ENCODE measurements at regions not wholly inside any gene's neighbourhood (a gene's known extent, or its start where the extent isn't known, plus 50 kb on each side); places are given as distances from the start of the nearest gene placed in this dataset.

- no peak for TF ChIP-seq CTCF (IDR thresholded peaks at IDR 0.05)
- TF ChIP-seq POLR2AphosphoS5 (IDR thresholded peaks at IDR 0.05), result no peak
- TF ChIP-seq EP300 (IDR thresholded peaks at IDR 0.05), result no peak
- no peak for TF ChIP-seq POLR2A (IDR thresholded peaks at IDR 0.05)
Measured at GRCh38 chr17:77579131-77579530, 379.4 kb upstream of the TNRC6C start.

Data from stomach (tissue), 4 donors.